ENCODE measurements at regions not wholly inside any gene's neighbourhood (a gene's known extent, or its start where the extent isn't known, plus 50 kb on each side); places are given as distances from the start of the nearest gene placed in this dataset.
"Not testable (repeated sequence)": the region's sequence is repeated elsewhere in the genome, so short reads cannot be mapped to it uniquely, and the experiment has no call there.

DNA sequence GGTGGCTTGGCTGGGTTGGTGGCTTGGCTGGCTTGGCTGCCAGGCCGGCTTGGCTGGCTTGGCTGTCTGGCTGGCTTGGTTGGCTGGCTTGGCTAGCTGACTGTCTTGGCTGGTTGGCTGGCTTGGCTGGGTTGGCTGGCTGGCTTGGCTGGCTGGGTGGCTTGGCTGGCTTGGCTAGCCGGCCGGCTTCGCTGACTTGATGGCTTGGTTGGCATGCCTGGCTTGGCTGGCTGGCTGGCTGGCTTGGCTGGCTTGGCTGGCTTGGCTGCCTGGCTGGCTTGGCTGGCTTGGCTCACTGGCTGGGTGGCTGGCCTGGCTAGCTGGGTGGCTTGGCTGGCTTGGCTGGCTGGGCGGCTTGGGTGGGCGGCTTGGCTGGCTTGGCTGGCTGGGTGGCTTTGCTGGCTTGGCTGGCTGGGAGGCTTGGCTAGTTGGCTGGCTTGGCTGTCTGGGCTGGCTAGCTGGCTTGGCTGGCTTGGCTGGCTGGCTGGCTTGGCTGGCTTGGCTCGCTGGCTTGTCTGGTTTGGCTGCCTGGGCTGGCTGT, 2836.1 kb downstream of the RPIA start:
- H3K79me2 ChIP-seq (ENCODE audit: control insufficient read depth, insufficient read depth, low read length); DNase-seq; H3K23ac ChIP-seq (ENCODE audit: low read length); H3K9ac ChIP-seq (ENCODE audit: low read length); H2AK5ac ChIP-seq (ENCODE audit: low read length); H3K4me1 ChIP-seq (ENCODE audit: control insufficient read depth, low read depth, low read length); H3K27ac ChIP-seq (ENCODE audit: low read depth, low read length); H2BK120ac ChIP-seq (ENCODE audit: low read depth, low read length); H3K56ac ChIP-seq (ENCODE audit: low read length); H3K18ac ChIP-seq (ENCODE audit: low read length); H4K5ac ChIP-seq (ENCODE audit: low read length); H2BK15ac ChIP-seq (replicated peaks; ENCODE audit: low read depth); H3K4ac ChIP-seq (ENCODE audit: low read depth, low read length); H3K27me3 ChIP-seq (ENCODE audit: insufficient read depth, low read length, poor library complexity); H3K79me1 ChIP-seq (ENCODE audit: low read length); H2BK5ac ChIP-seq (ENCODE audit: low read length); H4K8ac ChIP-seq (ENCODE audit: low read depth, low read length); H3K36me3 ChIP-seq (ENCODE audit: control insufficient read depth, insufficient read depth, low read length); H3K4me2 ChIP-seq (ENCODE audit: low read length); H3K4me3 ChIP-seq (ENCODE audit: low read length): not testable (repeated sequence)
- WGBS (ENCODE audit: extremely low coverage, insufficient coverage, low lambda C conversion rate) = no CpG with 5 or more reads among the region's 7 CpGs

DNA sequence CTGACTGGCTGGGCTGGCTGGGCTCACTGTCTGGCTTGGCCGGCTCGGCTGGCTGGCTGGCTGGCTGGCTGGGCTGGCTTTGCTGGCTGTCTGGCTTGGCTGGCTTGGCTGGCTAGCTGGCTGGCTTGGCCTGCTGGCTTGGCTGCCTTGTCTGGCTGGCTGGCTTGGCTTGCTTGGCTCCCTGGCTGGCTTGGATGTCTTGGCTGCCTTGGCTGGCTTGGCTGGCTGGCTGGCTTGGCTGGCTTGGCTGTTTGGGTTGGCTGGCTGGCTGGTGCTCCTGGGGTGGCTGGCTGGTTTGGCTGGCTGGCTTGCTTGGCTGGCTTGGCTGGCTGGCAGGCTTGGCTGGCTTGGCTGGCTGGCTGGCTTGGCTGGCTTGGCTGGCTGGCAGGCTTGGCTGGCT, 2836.9 kb downstream of the RPIA start:
- H3K4me3 ChIP-seq (ENCODE audit: low read length); H3K56ac ChIP-seq (ENCODE audit: low read length); H3K27ac ChIP-seq (ENCODE audit: low read depth, low read length); H3K27me3 ChIP-seq (ENCODE audit: insufficient read depth, low read length, poor library complexity); H3K79me1 ChIP-seq (ENCODE audit: low read length); DNase-seq; H3K18ac ChIP-seq (ENCODE audit: low read length); H3K4me1 ChIP-seq (ENCODE audit: control insufficient read depth, low read depth, low read length); H2AK5ac ChIP-seq (ENCODE audit: low read length); H3K4ac ChIP-seq (ENCODE audit: low read depth, low read length); H3K36me3 ChIP-seq (ENCODE audit: control insufficient read depth, insufficient read depth, low read length); H4K5ac ChIP-seq (ENCODE audit: low read length); H3K23ac ChIP-seq (ENCODE audit: low read length); H2BK5ac ChIP-seq (ENCODE audit: low read length); H3K4me2 ChIP-seq (ENCODE audit: low read length); H2BK15ac ChIP-seq (replicated peaks; ENCODE audit: low read depth); H3K79me2 ChIP-seq (ENCODE audit: control insufficient read depth, insufficient read depth, low read length); H2BK120ac ChIP-seq (ENCODE audit: low read depth, low read length); H4K8ac ChIP-seq (ENCODE audit: low read depth, low read length); H3K9ac ChIP-seq (ENCODE audit: low read length): not testable (repeated sequence)
- WGBS (ENCODE audit: extremely low coverage, insufficient coverage, low lambda C conversion rate) = no CpG with 5 or more reads among the region's 2 CpGs

DNA sequence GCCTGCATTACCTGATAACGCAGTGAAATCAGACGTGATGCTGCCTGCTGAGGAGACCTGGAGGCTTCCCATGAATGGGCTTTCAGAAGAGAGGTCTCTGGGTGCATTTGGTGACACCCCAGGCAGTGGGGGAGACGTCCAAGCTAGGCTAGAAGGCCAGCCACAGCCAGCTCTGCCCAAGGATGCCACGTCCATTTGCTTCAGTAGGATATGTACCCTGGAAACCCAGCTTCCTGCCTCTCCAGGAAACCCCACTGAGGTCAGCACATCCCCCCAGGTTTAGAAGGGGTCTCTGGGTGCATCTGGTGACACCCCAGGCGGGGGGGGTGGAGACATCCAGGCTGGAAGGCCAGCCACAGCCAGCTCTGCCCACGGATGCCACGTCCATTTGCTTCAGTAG, 2844.6 kb downstream of the RPIA start:
- H4K8ac ChIP-seq (ENCODE audit: low read depth, low read length); H3K27me3 ChIP-seq (ENCODE audit: insufficient read depth, low read length, poor library complexity); H3K4ac ChIP-seq (ENCODE audit: low read depth, low read length); H3K56ac ChIP-seq (ENCODE audit: low read length); H2BK15ac ChIP-seq (replicated peaks; ENCODE audit: low read depth); H3K36me3 ChIP-seq (ENCODE audit: control insufficient read depth, insufficient read depth, low read length); H4K5ac ChIP-seq (ENCODE audit: low read length); H3K4me1 ChIP-seq (ENCODE audit: control insufficient read depth, low read depth, low read length); H3K9ac ChIP-seq (ENCODE audit: low read length); H2AK5ac ChIP-seq (ENCODE audit: low read length); H3K18ac ChIP-seq (ENCODE audit: low read length); H3K79me1 ChIP-seq (ENCODE audit: low read length); H2BK120ac ChIP-seq (ENCODE audit: low read depth, low read length); H3K4me3 ChIP-seq (ENCODE audit: low read length); DNase-seq; H2BK5ac ChIP-seq (ENCODE audit: low read length); H3K27ac ChIP-seq (ENCODE audit: low read depth, low read length); H3K4me2 ChIP-seq (ENCODE audit: low read length); H3K23ac ChIP-seq (ENCODE audit: low read length); H3K79me2 ChIP-seq (ENCODE audit: control insufficient read depth, insufficient read depth, low read length): not testable (repeated sequence)
- no CpG with 5 or more reads among the region's 7 CpGs for whole genome bisulfite sequencing (ENCODE audit: extremely low coverage, insufficient coverage, low lambda C conversion rate)

DNA sequence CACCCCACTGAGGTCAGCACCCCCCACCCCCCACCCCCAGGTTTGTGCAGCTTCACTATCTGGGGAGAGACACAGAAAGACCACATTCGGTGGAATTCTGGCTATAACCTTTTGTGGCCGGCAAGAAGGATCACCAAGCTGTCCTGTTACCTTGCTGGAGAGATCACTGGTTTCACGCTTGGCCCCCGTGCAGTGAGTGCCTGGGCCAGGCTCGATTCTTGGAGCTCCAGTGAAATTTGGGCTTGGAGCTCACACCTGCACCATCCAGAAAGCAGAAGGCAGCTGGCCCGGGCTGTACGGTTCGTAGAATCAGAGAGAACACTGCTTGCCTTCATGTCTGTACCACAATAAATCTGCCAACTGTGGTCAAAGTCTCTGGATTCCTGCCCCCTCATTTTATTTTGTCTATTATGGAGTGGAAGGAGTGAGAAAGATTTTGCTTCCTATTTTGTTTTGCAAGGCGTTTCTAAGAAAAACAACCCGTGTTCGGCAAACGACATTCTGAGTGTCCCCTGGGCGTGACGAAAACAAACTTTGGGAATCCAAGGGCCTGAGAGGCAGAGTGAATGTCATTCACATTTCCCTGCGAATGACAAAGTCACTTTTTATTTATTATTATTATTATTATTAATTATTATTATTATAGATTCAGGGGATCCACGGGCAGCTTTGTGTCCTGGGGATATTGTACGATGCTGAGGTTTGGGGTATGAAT, 2845.2 kb downstream of the RPIA start:
- not testable (repeated sequence) for H3K4ac ChIP-seq (ENCODE audit: low read depth, low read length); H3K4me1 ChIP-seq (ENCODE audit: control insufficient read depth, low read depth, low read length); H4K8ac ChIP-seq (ENCODE audit: low read depth, low read length); H3K27me3 ChIP-seq (ENCODE audit: insufficient read depth, low read length, poor library complexity); H2BK15ac ChIP-seq (replicated peaks; ENCODE audit: low read depth); H3K27ac ChIP-seq (ENCODE audit: low read depth, low read length); H3K79me2 ChIP-seq (ENCODE audit: control insufficient read depth, insufficient read depth, low read length); H3K9ac ChIP-seq (ENCODE audit: low read length); H2AK5ac ChIP-seq (ENCODE audit: low read length); H3K4me2 ChIP-seq (ENCODE audit: low read length); H3K79me1 ChIP-seq (ENCODE audit: low read length); DNase-seq; H3K36me3 ChIP-seq (ENCODE audit: control insufficient read depth, insufficient read depth, low read length); H2BK120ac ChIP-seq (ENCODE audit: low read depth, low read length); H3K23ac ChIP-seq (ENCODE audit: low read length); H4K5ac ChIP-seq (ENCODE audit: low read length); H3K18ac ChIP-seq (ENCODE audit: low read length); H2BK5ac ChIP-seq (ENCODE audit: low read length); H3K4me3 ChIP-seq (ENCODE audit: low read length); H3K56ac ChIP-seq (ENCODE audit: low read length)
- WGBS (ENCODE audit: extremely low coverage, insufficient coverage, low lambda C conversion rate) = no CpG with 5 or more reads among the region's 17 CpGs

DNA sequence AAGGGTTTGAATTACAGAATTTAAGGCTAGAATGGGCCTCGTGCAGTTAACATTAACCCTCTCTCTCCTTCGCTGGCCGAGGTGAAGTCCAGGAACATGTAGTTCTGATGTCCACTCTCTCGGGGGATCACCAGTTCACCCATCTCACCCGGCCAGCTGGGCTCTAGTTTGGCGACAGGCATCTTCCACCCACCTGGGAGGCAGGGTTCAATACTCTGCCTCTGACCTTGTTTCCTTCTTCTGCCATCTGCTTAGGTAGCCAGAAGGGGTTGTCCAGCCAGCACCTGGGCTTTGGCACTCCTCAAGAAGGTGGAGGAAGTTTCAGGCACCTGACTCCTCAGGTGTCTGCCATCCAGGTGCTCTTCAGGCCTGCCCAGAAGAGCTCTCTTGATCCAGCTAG, 2857.8 kb downstream of the RPIA start:
- H3K23ac ChIP-seq (ENCODE audit: low read length); H3K79me1 ChIP-seq (ENCODE audit: low read length); H3K4ac ChIP-seq (ENCODE audit: low read depth, low read length); H2BK5ac ChIP-seq (ENCODE audit: low read length); H3K4me1 ChIP-seq (ENCODE audit: control insufficient read depth, low read depth, low read length); H4K5ac ChIP-seq (ENCODE audit: low read length); H2AK5ac ChIP-seq (ENCODE audit: low read length); H2BK15ac ChIP-seq (replicated peaks; ENCODE audit: low read depth); H3K9ac ChIP-seq (ENCODE audit: low read length); H3K4me2 ChIP-seq (ENCODE audit: low read length); H4K8ac ChIP-seq (ENCODE audit: low read depth, low read length); H3K27me3 ChIP-seq (ENCODE audit: insufficient read depth, low read length, poor library complexity); H2BK120ac ChIP-seq (ENCODE audit: low read depth, low read length); H3K56ac ChIP-seq (ENCODE audit: low read length); H3K27ac ChIP-seq (ENCODE audit: low read depth, low read length); H3K79me2 ChIP-seq (ENCODE audit: control insufficient read depth, insufficient read depth, low read length); H3K36me3 ChIP-seq (ENCODE audit: control insufficient read depth, insufficient read depth, low read length); H3K18ac ChIP-seq (ENCODE audit: low read length); H3K4me3 ChIP-seq (ENCODE audit: low read length): not testable (repeated sequence)
- peak; percentile 3 for DNase-seq
- no CpG with 5 or more reads among the region's 6 CpGs for WGBS (ENCODE audit: extremely low coverage, insufficient coverage, low lambda C conversion rate)

DNA sequence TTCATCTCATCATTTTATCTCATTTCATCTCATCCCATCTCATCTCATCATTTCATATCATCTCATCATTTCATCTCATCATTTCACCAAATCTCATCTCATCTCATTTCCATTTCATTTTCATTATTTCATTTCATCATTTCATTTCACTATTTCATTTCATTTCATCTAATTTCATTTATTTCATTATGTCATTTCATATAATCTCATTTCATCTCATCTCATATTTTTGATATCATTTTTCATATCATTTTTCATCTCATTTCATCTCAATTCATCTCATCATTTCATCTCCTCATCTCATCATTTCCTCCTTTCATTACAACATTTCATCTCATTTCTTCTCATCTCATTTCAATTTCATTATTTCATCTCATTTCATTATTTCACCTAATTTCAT, 2866.8 kb downstream of the RPIA start:
- not testable (repeated sequence) for H3K9ac ChIP-seq (ENCODE audit: low read length); H3K27ac ChIP-seq (ENCODE audit: low read depth, low read length); DNase-seq

More for the DNA sequence above, 2866.8 kb downstream of the RPIA start:
- H3K18ac ChIP-seq (ENCODE audit: low read length); H3K4ac ChIP-seq (ENCODE audit: low read depth, low read length); H2BK120ac ChIP-seq (ENCODE audit: low read depth, low read length); H4K5ac ChIP-seq (ENCODE audit: low read length); H3K4me2 ChIP-seq (ENCODE audit: low read length); H3K56ac ChIP-seq (ENCODE audit: low read length); H3K79me1 ChIP-seq (ENCODE audit: low read length); H3K4me3 ChIP-seq (ENCODE audit: low read length); H3K4me1 ChIP-seq (ENCODE audit: control insufficient read depth, low read depth, low read length); H4K8ac ChIP-seq (ENCODE audit: low read depth, low read length); H3K23ac ChIP-seq (ENCODE audit: low read length); H3K27me3 ChIP-seq (ENCODE audit: insufficient read depth, low read length, poor library complexity); H2AK5ac ChIP-seq (ENCODE audit: low read length); H2BK5ac ChIP-seq (ENCODE audit: low read length); H3K79me2 ChIP-seq (ENCODE audit: control insufficient read depth, insufficient read depth, low read length); H2BK15ac ChIP-seq (replicated peaks; ENCODE audit: low read depth); H3K36me3 ChIP-seq (ENCODE audit: control insufficient read depth, insufficient read depth, low read length): not testable (repeated sequence)
